Activated CD8-positive, alpha-beta memory T cell treated with anti-CD3 and anti-CD28 coated beads for 1 hour (primary cell): ENCODE measurements at regions not wholly inside any gene's neighbourhood (a gene's known extent, or its start where the extent isn't known, plus 50 kb on each side); places are given as distances from the start of the nearest gene placed in this dataset.

Experiments used
- DNase-seq, 2 donors: peaks; one replicate each; pipeline ENCODE4 v3.0.0-alpha.2; 2020; ENCODE audit warnings: low read depth in 1 of 2; ENCODE audit errors: extremely low read depth in 1 of 2

DNA sequence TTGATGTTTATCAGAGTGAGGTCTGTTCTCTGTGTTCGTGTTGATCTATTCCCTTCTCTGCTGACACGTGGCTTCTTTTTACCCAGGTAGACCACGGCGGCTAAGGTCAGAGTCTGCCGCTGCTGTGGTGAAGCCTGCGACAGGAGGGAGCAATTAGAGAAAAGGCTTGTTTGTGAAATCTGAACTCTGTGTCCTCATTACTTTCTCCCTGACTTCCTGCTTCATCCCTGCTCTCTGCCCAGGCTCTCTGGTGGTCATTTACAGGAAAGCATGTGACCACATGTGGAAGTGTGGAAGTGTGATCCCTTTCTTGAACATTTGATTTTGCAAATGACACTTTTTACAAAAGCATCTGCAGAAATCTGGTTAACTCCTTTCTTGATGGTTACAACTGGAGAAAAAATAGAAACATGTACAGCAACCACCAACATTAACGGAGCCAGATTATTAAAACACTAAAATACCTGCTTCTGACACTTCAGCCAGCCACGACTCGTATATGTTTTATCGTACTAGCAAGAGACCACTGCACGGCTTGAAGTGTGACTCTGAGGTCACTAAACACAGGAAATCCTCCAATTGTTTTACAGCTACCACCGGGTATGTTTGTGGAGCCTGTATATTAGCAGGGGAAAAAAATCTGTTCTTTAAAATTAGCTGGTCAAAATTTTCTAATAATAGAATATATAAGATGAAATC, 388.6 kb upstream of the TMPO start:
- DNase-seq: no peak

- DNase-seq: no peak
These were observed 388.1 kb upstream of the TMPO start for GRCh38 chr12:98127336-98127679.

GRCh38 chr12:98127854-98128253, 387.5 kb upstream of the TMPO start:
- no peak for DNase-seq

GRCh38 chr12:98136544-98136943, 378.8 kb upstream of the TMPO start:
- no peak for DNase-seq

DNA sequence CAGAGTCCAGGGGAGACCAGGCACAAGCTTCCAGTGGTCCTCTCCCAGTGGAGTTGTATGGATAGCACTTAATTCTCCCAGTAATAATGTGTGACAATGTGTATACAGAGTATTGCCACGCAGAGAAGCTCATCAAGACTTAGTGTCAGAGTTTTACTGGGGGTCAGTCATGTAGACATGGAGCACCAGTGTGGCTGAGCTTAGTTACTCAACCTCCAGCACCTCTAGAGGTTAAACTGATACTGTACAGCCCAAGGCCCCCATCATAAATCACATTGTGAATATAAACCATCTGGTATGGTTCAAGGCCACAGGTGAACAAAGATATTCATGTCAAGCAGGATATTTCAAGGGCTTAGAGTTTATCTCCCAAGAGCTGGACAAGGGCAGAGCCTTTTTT, 378.1 kb upstream of the TMPO start:
- no peak for DNase-seq

DNA sequence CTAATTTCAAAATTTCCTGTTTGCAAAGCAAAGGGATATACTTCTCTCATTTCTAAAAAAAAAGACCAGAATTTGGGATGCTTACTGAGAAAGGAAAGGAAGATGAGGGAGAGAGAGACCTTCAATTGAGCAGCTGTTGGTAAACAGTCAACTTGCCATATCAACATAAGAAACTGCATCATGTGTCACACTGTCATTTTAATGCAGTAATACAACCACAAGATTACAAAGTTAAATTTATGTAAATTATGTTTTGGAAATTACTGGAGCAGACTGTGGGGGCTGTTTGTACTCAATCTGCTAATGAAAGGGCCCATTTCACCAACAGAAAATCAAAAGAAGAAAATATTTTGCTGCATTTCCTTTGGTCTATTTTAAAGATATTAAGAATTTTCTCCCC, 370.4 kb upstream of the TMPO start:
- no peak for DNase-seq

DNA sequence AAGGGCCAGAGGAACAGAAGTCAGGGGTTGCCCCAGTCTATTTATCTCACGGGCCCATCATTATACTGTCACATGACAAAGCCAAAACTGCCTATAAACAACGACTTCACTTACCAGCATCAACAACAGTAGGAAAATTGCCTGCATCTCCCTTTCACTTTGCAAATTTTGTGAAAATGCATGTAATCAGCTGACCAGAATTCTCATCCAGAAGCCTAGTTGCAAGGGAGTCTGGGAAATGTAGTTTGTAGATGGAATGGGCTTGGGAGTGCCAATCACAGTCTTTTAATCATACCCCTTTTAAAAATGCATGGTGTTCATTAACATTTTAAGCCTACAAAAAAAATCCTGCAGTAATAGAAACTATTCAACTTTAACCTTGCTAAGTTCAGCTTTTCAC, 369.3 kb upstream of the TMPO start:
- DNase-seq: no peak

- DNase-seq: no peak
These were observed 368.9 kb upstream of the TMPO start for GRCh38 chr12:98146487-98146886.

- no peak for DNase-seq
These were observed 366.1 kb upstream of the TMPO start for GRCh38 chr12:98149270-98149669.

GRCh38 chr12:98149691-98150210, 365.6 kb upstream of the TMPO start:
- no peak for DNase-seq

DNA sequence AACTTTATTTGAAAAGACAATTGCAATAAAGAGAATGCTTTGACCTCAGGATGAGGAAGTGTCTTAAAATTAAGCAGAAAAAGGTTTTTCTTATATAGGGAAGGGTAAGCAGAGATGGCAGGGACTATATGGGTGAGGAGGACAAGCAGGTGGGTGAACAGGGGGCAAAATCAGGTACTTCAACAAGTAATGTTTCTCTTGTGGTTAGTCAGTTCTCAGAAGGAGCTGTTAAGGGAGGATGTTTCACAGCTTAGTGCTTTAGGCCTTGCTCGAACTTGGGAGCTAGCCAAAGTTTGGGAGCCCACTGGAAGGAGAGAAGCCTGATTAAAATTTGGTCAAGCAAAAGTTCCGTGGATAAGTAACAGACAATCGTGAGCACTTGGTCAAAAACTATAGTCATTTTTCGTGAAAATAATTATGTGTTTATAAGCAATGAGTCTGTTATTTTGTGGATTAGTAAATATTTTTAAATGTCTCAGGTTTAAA, 364.2 kb upstream of the TMPO start:
- no peak for DNase-seq

DNA sequence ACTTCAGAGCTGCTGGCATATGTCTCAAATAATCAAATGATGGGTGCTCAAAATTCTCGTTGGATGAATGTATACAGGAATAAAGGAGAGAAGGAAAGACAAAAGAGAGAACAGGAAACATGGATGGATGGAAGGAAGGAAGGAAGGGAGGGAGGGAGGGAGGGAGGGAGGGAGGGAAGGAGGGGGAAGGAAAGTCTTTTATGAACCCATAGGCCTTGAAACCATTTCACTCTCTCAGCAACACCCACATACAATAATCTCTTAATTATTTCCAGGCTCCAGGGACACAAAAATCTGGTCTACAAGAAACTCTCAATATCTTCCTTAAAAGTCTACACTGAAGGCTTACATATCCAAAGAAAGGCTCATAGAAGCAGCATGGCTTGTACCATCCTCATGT, 363.4 kb upstream of the TMPO start:
- DNase-seq: no peak

DNA sequence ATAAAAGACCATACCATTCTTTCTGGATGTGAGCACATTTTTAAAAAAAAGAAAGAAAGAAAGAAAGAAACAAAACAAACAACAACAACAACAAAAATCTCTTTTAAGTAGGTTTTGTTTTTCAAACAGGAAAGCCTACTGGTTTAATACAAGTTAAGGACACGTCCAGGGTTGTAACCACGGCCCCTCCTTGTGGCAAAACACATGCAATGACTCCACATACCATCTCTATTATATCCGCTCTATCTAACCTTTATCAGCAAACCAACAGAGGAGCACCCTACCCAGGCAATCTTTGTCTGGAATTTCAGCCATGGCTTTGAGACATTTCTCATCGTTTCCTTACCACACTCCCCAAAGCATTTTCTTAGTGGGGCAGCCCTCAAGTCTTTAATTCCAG, 360.5 kb upstream of the TMPO start:
- no peak for DNase-seq

DNA sequence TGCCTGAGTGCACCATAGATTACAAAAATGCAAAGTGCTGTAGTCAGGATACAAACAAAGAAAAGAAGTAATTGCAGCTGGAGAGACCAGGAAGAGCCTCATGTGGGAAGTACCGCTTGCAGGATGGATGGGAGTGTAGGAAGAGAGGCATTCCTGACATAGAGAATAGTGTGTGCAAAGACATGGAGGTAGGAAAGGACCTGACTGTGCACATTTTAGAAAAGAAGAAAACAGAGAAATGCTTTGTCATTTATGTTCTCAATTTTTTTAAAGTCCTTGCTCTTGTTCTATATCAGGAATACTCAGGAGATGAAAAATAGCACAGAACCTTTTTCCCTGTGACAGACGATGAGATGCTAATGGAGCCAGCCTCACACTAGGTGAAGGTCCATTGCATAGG, 358.7 kb upstream of the TMPO start:
- no peak for DNase-seq

- DNase-seq: no peak
These were observed 352.3 kb upstream of the TMPO start for GRCh38 chr12:98162906-98163678.

- no peak for DNase-seq
These were observed 343.1 kb upstream of the TMPO start for GRCh38 chr12:98172304-98172703.

- no peak for DNase-seq
These were observed 342.6 kb upstream of the TMPO start for GRCh38 chr12:98172801-98173200.

DNA sequence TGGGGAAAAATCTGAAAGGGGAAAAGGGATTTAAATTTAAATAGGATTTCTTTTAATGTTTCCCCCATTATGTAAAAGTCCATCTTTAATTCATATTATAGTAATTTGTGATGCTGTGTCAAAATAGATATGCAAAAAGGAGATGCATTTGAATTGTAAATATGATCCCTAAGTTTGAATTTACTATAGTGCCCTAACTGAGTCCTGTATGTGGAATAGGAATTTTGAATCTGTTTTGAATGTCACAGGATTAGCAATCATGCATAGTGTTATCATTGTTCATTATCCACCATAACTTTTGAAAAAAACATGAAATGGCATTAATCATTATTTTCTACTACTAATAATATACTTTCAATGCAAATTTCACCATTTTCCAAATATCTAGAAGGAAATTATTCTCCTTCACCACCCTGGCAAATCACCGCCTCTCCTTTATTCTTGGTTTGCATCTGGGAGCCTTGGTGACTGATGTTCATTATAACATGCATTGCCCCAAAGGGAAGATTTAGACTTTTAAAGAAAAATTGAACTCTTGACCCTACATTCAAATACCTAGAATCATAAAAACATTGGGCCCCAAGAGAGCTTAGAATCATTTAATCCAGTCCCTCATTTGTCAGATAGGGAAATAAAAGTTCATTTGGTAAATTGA, 341.5 kb upstream of the TMPO start:
- no peak for DNase-seq

- DNase-seq: no peak
These were observed 341.0 kb upstream of the TMPO start for GRCh38 chr12:98174428-98174809.

- DNase-seq: no peak
These were observed 337.3 kb upstream of the TMPO start for GRCh38 chr12:98178126-98178525.

DNA sequence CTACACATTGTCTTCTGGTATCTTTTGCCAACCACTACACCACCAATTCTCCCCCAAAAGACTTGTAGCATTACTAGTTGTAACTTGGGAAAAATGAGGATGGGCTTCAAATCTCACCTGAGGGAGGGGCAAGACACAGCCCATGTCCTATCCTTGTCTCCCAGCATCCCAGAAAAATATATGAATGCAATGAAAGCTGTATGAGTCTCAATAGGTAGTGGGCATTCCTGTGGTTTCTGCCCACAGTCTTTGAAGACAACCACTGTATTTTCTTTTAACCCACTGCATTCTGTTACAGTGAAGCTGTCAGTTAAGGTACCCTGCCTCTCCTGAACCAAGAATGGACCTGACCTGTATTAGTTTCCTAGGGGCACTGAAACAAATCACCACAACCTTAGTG, 336.2 kb upstream of the TMPO start:
- DNase-seq: no peak

GRCh38 chr12:98180603-98181002, 334.8 kb upstream of the TMPO start:
- DNase-seq: no peak
